Embryonic facial prominence (tissue), 1 donor: ENCODE measurements at regions not wholly inside any gene's neighbourhood (a gene's known extent, or its start where the extent isn't known, plus 50 kb on each side); places are given as distances from the start of the nearest gene placed in this dataset.
"Not testable (repeated sequence)": the region's sequence is repeated elsewhere in the genome, so short reads cannot be mapped to it uniquely, and the experiment has no call there.

Experiments
- DNase-seq: peaks from one replicate; pipeline ENCODE4 v3.0.0-alpha.2; 2016; ENCODE audit errors: extremely low spot score

- no peak for DNase-seq
These were observed 274.6 kb upstream of the SMIM30 start for GRCh38 chr7:113392841-113393540.

DNA sequence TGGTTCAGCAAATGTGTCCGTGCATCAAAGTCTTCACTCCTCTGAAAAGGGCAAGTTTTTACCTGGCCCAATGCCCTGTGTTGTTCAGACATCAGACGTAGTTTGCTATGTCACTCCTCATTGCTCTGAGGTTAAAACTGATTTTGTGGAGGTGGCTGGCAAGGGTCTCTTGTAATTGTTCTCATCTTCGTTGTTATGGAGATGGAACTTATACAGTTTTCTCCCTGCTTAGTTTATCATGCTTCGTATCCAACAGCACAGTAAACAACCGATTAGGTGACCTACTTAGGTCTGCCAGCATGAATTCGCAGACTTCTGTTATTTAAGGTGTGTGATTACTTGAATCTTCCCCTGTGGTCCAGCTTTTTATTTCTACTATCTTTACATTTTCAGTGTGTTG, 274.1 kb upstream of the SMIM30 start:
- DNase-seq: no peak

DNA sequence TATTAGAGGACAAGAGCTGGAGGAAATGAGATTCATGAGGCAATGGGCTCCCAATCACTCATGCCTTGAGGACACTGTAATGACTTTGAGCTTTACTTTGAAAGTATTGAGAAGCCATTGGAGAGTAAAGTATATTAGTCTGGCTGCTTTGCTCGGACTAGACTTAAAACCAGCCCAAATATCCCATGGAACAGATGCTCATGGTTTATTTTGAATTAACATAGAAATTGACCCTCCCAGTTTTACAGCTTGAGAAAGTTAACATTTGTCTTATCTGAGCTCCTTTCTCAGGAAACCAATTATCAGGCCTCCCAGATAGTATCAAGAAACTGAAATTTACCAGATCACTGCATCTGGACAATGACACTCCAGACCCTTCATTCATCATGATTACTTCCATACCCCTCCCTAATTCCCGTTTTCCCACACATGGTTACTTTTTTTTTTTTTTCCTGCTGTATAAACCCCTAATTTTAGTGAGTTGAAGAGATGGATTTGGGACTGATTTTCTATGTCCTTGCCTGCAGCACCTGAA, 270.8 kb upstream of the SMIM30 start:
- DNase-seq: no peak

- DNase-seq: no peak
These were observed 265.3 kb upstream of the SMIM30 start for GRCh38 chr7:113383638-113384037.

- no peak for DNase-seq
These were observed 261.4 kb upstream of the SMIM30 start for GRCh38 chr7:113379746-113380145.

GRCh38 chr7:113374955-113375354, 256.6 kb upstream of the SMIM30 start:
- DNase-seq: no peak

DNA sequence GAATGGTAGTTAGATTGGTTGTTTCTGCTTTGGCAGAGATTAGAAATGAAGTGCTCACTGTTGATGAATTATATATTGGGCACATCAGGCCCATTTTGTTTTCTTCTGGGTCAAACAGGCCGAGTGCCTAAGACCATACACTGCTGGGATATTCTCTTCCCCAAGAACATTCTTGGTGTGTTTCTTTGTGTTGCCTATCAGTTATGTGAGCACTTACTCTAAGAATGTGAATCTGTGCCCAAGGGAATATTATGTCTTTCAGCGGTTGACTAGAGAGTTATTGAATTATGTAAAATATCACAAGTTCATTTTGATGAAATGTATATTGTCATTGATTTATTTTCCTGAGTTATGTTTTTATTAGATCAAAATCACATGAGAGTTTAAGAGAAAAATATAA, 255.5 kb upstream of the SMIM30 start:
- no peak for DNase-seq

- DNase-seq: no peak
These were observed 253.2 kb upstream of the SMIM30 start for GRCh38 chr7:113371416-113372043.

- no peak for DNase-seq
These were observed 252.6 kb upstream of the SMIM30 start for GRCh38 chr7:113370910-113371309.

DNA sequence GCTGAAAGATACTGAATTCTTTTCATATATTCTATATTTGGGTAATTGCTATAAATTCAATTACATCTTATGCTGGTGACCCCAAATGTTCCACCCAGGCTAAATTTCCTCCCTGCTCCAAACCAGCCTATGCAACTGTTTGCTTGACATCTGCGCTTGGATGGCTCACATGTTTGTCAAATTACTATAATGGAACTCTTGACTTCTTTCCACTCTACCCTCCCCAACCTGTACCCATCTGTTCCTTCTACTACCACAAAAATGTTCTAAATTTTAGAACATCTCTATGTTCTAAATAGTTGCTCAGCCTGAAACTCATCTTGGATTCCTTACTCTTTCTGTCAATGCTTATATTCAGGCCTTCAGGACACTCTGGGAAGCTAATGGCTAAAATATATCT, 249.9 kb upstream of the SMIM30 start:
- no peak for DNase-seq

GRCh38 chr7:113367041-113367586, 248.8 kb upstream of the SMIM30 start:
- DNase-seq: no peak

DNA sequence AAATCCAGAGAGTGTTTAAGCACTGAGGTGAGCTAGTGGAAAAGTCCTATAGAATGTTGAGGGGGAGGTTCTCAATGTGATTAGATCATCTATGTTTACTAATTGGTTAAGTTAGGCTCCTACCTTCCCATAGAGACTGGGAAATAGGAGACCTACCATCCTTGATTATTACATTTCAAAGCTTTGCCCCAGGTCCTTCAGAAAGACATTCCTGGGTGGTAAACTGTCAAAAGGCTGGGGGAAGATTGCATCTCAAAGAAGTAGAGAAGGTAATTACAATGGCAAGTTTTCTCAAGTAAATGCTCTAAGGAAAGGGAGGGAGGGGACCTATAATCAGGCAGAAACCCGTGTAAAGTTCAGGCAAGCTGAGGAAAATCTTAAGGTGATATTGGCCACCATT, 247.8 kb upstream of the SMIM30 start:
- DNase-seq: no peak

- no peak for DNase-seq
These were observed 231.0 kb upstream of the SMIM30 start for GRCh38 chr7:113349339-113349738.

DNA sequence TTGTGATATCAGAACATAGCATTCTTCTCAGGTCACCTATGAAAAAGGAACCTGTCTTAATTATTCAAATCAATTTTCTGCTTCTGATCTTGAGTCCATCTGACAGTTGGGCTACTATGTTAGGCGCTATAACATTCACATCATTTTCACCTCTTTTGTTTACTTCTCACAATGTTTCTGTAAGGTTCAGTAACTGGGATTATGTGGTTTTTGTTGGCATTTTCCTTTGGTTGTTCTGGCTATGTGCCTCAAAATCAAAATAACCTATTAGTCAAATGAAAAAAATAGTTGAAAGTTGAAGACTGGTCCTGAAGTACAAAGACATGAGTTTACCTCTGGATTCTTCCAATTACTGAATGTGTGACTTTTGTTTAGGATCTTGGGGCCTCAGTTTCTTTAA, 221.3 kb upstream of the SMIM30 start:
- DNase-seq: no peak

- DNase-seq: no peak
These were observed 219.8 kb upstream of the SMIM30 start for GRCh38 chr7:113338071-113338696.

DNA sequence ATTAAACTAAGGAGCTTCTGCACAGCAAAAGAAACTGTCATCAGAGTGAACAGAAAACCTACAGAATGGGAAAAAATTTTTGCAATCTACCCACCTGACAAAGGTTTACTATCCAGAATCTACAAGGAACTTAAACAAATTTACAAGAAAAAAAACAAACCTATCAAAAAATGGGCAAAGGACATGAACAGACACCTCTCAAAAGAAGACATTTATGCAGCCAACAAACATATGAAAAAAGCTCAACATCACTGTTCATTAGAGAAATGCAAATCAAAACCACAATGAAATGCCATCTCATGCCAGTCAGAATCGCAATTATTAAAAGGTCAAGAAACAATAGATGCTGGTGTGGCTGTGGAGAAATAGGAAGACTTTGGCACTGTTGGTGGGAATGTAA, 218.5 kb upstream of the SMIM30 start:
- not testable (repeated sequence) for DNase-seq

GRCh38 chr7:113331155-113331898, 213.0 kb upstream of the SMIM30 start:
- no peak for DNase-seq

DNA sequence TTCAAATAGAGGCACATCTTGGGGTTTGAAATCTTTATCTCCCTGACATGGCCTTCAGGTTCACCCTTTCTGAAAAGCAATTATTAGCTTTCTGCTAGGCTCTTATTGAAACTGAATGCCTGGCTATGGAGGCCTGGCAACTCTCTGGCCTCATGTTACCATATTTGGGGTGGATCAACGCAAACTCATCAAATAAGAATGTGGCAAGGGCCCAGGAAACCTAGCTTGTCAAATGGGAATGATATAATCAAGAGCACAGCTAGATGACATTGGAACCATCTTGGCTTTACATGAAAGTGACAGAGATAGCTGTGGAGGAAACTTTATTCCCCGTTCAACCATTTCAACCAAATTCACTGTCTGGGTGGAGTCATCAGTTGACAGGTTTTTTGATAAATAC, 202.8 kb upstream of the SMIM30 start:
- DNase-seq: no peak

- no peak for DNase-seq
These were observed 202.1 kb upstream of the SMIM30 start for GRCh38 chr7:113320419-113320818.

GRCh38 chr7:113314594-113314993, 196.2 kb upstream of the SMIM30 start:
- no peak for DNase-seq

GRCh38 chr7:113308399-113308798, 190.0 kb upstream of the SMIM30 start:
- DNase-seq: no peak

GRCh38 chr7:113307147-113307546, 188.8 kb upstream of the SMIM30 start:
- DNase-seq: no peak
